ENCODE measurements at regions not wholly inside any gene's neighbourhood (a gene's known extent, or its start where the extent isn't known, plus 50 kb on each side); places are given as distances from the start of the nearest gene placed in this dataset.

DNA sequence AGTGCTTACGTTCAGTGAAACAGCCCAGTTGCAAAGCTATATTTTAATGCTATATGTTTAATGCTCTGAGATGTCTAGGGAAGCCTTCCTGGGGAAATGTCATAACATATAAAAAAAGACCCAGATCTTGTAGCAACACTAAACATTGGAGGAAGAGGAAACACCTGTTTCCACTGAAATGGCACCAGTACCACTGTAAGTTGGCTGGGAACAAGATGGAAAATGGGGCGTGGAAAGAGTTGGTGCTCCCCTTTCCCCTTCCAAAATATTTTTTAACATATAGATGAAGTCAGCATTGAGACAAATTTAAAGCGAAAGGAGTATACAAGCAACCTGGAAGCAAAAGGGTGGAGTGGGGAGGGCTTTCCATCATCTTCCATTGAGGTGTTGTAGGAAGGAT, 289.9 kb upstream of the COL8A1 start:
- TF ChIP-seq POLR2A (IDR thresholded peaks at IDR 0.05) = no peak
- TF ChIP-seq CTCF (IDR thresholded peaks at IDR 0.05) = no peak
- no peak overlapping the region for H3K4me3 ChIP-seq (ENCODE audit: low read depth, poor library complexity, severe bottlenecking)
- WGBS, 2 donors = 62 to 84% methylated on average over 3 of the region's 3 CpGs
- DNase-seq (ENCODE audit: low spot score in 2 of 2) = no peak
- intact Hi-C loops (cut with DNase I; ENCODE audit: low total_unique reads) = no loop called here

- 96 to 97% methylated on average over 2 of the region's 2 CpGs for WGBS, 2 donors
Measured at GRCh38 chr3:99344216-99344615, 294.2 kb upstream of the COL8A1 start.

DNA sequence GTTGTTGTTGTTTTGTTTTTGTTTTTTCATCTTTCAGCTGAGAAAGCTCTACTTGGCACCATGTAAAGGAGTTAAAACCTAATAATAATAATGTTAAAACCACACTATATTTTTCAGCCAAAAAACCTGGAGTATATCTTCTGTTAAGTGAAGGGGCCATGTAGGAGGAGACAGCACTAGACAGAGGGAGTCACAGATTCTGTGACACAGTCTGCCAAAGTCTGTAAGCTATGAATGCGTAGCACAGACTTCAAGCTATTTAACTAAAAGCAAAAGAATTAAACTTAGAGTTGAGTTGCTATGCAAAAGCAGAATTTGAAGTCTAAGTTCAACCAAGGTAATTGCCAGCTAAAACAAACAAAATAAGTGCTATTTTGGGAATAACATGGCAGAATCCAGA, 296.0 kb upstream of the COL8A1 start:
- DNase-seq (ENCODE audit: low spot score in 2 of 2) = no peak
- TF ChIP-seq CTCF (IDR thresholded peaks at IDR 0.05) (no peak), POLR2A (IDR thresholded peaks at IDR 0.05) (no peak)
- WGBS, 2 donors = 64 to 78% methylated on average over 1 of the region's 1 CpG

More at GRCh38 chr3:99344216-99344615, 294.2 kb upstream of the COL8A1 start:
- no peak for DNase-seq (ENCODE audit: low spot score in 2 of 2)
- TF ChIP-seq POLR2A (IDR thresholded peaks at IDR 0.05) = no peak
- no peak for TF ChIP-seq CTCF (IDR thresholded peaks at IDR 0.05)
- no peak overlapping the region for H3K4me3 ChIP-seq (ENCODE audit: low read depth, poor library complexity, severe bottlenecking)
- intact Hi-C loops (cut with DNase I; ENCODE audit: low total_unique reads) = no loop called here

DNA sequence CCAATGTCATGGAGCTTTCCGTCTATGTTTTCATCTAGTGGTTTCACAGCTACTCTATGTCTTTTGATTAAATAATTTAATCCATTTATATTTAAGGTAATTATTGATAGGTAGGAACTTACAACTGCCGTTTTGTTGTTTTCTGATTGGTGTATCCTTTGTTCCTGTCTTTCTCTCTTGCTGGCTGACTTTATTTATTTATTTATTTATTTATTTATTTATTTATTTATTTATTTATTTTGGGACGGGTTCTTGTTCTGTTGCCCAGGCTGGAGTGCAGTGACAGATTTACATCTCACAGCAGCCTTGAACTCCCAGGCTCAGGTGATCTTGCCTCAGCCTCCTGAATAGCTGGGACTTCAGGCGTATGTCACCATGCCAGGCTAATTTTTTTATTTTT, 299.2 kb upstream of the COL8A1 start:
- 73 to 94% methylated on average over 4 of the region's 4 CpGs for WGBS, 2 donors
- no peak for DNase-seq (ENCODE audit: low spot score in 2 of 2)
- intact Hi-C loops (cut with DNase I; ENCODE audit: low total_unique reads) = no loop called here
- H3K4me3 ChIP-seq (ENCODE audit: low read depth, poor library complexity, severe bottlenecking) = no peak overlapping the region
- TF ChIP-seq POLR2A (IDR thresholded peaks at IDR 0.05) (no peak), CTCF (IDR thresholded peaks at IDR 0.05) (no peak)

More for the DNA sequence above, 296.0 kb upstream of the COL8A1 start:
- H3K4me3 ChIP-seq (ENCODE audit: low read depth, poor library complexity, severe bottlenecking) = no peak overlapping the region
- intact Hi-C loops (cut with DNase I; ENCODE audit: low total_unique reads) = no loop called here

GRCh38 chr3:99332718-99333117, 305.7 kb upstream of the COL8A1 start:
- TF ChIP-seq CTCF (IDR thresholded peaks at IDR 0.05) = no peak
- no peak for TF ChIP-seq POLR2A (IDR thresholded peaks at IDR 0.05)
- 60 to 66% methylated on average over 3 of the region's 3 CpGs for WGBS, 2 donors
- intact Hi-C loops (cut with DNase I; ENCODE audit: low total_unique reads) = no loop called here
- no peak overlapping the region for H3K4me3 ChIP-seq (ENCODE audit: low read depth, poor library complexity, severe bottlenecking)
- no peak for DNase-seq (ENCODE audit: low spot score in 2 of 2)

DNA sequence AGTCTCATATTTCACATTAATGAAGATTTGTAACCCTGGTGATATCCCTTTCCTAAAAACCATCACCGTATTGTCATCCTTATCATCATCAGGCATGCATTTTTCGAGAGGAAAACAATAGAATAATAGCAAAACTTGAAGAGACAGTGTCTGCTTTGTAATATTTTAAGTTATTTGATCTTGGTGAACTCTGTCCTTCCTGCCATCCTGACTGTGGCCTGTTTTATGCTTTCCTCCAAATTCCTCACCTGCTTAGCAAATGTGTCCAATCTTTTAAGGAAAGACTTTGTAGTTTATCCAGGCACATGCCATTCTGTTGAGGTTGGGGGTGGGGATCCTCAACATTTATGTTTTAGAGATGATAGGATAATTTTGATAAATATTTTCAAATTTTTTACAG, 306.1 kb upstream of the COL8A1 start:
- H3K4me3 ChIP-seq (ENCODE audit: low read depth, poor library complexity, severe bottlenecking) = no peak overlapping the region
- DNase-seq (ENCODE audit: low spot score in 2 of 2) = no peak
- no peak for TF ChIP-seq POLR2A (IDR thresholded peaks at IDR 0.05)
- no peak for TF ChIP-seq CTCF (IDR thresholded peaks at IDR 0.05)
- intact Hi-C loops (cut with DNase I; ENCODE audit: low total_unique reads) = no loop called here
- 70 to 82% methylated on average over 2 of the region's 2 CpGs for WGBS, 2 donors
